ENCODE measurements at regions not wholly inside any gene's neighbourhood (a gene's known extent, or its start where the extent isn't known, plus 50 kb on each side); places are given as distances from the start of the nearest gene placed in this dataset.

- TF ChIP-seq CTCF (conservative IDR thresholded peaks at IDR 0.05; ENCODE audit: low read depth, low read length): no peak
- no peak for TF ChIP-seq EZH2 (IDR thresholded peaks at IDR 0.05; ENCODE audit: low read length, unreplicated experiment)
Measured at GRCh38 chr13:88895261-88895941, 1224.2 kb downstream of the SLITRK5 start.
